ENCODE measurements at regions not wholly inside any gene's neighbourhood (a gene's known extent, or its start where the extent isn't known, plus 50 kb on each side); places are given as distances from the start of the nearest gene placed in this dataset.

DNA sequence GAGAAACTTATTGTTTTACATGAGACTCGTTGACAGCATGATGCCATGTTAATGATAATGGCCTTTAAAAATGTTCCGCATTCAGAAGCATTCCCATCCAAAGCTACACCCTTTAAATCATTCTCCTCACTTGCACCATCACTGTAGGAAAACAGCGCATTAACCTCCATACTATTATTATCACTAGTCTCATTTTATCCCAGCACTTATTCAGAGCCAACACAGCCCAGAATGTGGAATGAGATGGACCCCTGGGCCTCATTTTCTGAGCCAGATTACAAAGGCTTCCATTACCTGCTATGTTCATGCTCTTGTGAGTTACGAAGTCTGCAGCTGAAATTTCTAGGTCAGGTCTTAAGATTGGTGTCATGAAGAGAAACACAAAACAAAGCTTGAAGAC is 159.4 kb downstream of the HS3ST3A1 start:
- Histone ChIP-seq H2AK5ac (ENCODE audit: low read depth, low read length) (no peak overlapping the region), H3K23ac (ENCODE audit: low read depth, low read length, poor library complexity) (no peak overlapping the region), H3K27me3 (ENCODE audit: control insufficient read depth in 3 of 3, insufficient read depth in 3 of 3, low read depth in 1 of 3, low read length in 3 of 3) (no peaks in the 10 kb centered on the region), H4K8ac (ENCODE audit: low read depth, low read length) (no peak overlapping the region), H3K4ac (ENCODE audit: low read length) (no peak overlapping the region), H2AFZ (ENCODE audit: low read length) (no peak overlapping the region), H3K79me1 (ENCODE audit: low read depth, low read length) (no peaks in the 10 kb centered on the region), H2BK15ac (ENCODE audit: low read length) (no peak overlapping the region), H3K18ac (ENCODE audit: low read length) (no peak overlapping the region), H2BK5ac (ENCODE audit: low read length) (no peak overlapping the region), H3K9me3 (replicated peaks in 1 of 2; ENCODE audit: control insufficient read depth in 2 of 2, insufficient read depth in 1 of 2, low read depth in 1 of 2, low read length in 2 of 2) (no peaks in the 10 kb centered on the region), H3K27ac (replicated peaks; ENCODE audit: low read length) (no peak overlapping the region), H3K36me3 (replicated peaks in 1 of 2; ENCODE audit: control insufficient read depth in 2 of 2, insufficient read depth in 2 of 2, low read length in 2 of 2) (no peaks in the 10 kb centered on the region), H3K4me3 (ENCODE audit: low read length in 2 of 2) (no peak overlapping the region), H2BK12ac (ENCODE audit: low read length) (no peak overlapping the region), H3K9ac (ENCODE audit: low read depth, low read length, poor library complexity) (no peak overlapping the region), H3K14ac (ENCODE audit: low read length) (no peak overlapping the region), H4K91ac (ENCODE audit: low read depth, low read length, poor library complexity) (no peak overlapping the region), H3K4me2 (ENCODE audit: insufficient read depth, low read length, poor library complexity, severe bottlenecking) (no peak overlapping the region), H2BK120ac (ENCODE audit: low read depth, low read length) (no peak overlapping the region), H3K4me1 (ENCODE audit: control insufficient read depth in 2 of 2, insufficient read depth in 1 of 2, low read depth in 1 of 2, low read length in 2 of 2) (peaks cover 9 to 16% of the 10 kb centered on the region in 2 donors)
- DNase-seq (ENCODE audit: low spot score), result no peak
- WGBS, 2 donors (ENCODE audit: extremely low coverage in 2 of 2, insufficient read length in 2 of 2, insufficient replicate concordance in 1 of 2), result no CpG with 5 or more reads among the region's 4 CpGs

DNA sequence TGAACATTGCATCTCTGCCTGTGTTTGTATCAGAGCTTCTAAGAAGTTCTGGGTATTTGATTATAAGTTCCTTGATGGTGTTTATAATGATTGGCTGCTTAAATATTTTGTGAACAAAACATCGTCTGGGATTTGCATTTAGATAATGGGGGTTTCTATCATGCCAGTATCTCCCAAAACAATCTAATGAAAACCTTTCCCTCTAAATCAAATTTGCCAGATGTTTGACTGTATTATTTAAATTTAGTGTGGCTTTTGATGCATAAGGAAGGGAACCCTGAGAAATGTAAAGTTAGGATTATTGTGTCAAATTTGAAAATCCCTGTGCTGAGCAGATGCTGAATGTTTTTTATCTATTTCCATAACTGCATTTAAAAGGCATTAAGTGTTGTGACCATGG is 159.9 kb downstream of the HS3ST3A1 start:
- no CpG with 5 or more reads among the region's 1 CpG for WGBS, 2 donors (ENCODE audit: extremely low coverage in 2 of 2, insufficient read length in 2 of 2, insufficient replicate concordance in 1 of 2)
- Histone ChIP-seq H3K4me2 (ENCODE audit: insufficient read depth, low read length, poor library complexity, severe bottlenecking) (no peak overlapping the region), H3K4me1 (ENCODE audit: control insufficient read depth in 2 of 2, insufficient read depth in 1 of 2, low read depth in 1 of 2, low read length in 2 of 2) (peaks cover 9 to 16% of the 10 kb centered on the region in 2 donors), H2AFZ (ENCODE audit: low read length) (no peak overlapping the region), H4K91ac (ENCODE audit: low read depth, low read length, poor library complexity) (no peak overlapping the region), H2BK12ac (ENCODE audit: low read length) (no peak overlapping the region), H3K23ac (ENCODE audit: low read depth, low read length, poor library complexity) (no peak overlapping the region), H3K27me3 (ENCODE audit: control insufficient read depth in 3 of 3, insufficient read depth in 3 of 3, low read depth in 1 of 3, low read length in 3 of 3) (no peaks in the 10 kb centered on the region), H3K9ac (ENCODE audit: low read depth, low read length, poor library complexity) (no peak overlapping the region), H3K9me3 (replicated peaks in 1 of 2; ENCODE audit: control insufficient read depth in 2 of 2, insufficient read depth in 1 of 2, low read depth in 1 of 2, low read length in 2 of 2) (no peaks in the 10 kb centered on the region), H2BK15ac (ENCODE audit: low read length) (no peak overlapping the region), H4K8ac (ENCODE audit: low read depth, low read length) (no peak overlapping the region), H2AK5ac (ENCODE audit: low read depth, low read length) (no peak overlapping the region), H3K27ac (replicated peaks; ENCODE audit: low read length) (no peak overlapping the region), H3K4ac (ENCODE audit: low read length) (no peak overlapping the region), H3K79me1 (ENCODE audit: low read depth, low read length) (no peaks in the 10 kb centered on the region), H2BK120ac (ENCODE audit: low read depth, low read length) (no peak overlapping the region), H3K18ac (ENCODE audit: low read length) (no peak overlapping the region), H3K14ac (ENCODE audit: low read length) (no peak overlapping the region), H3K4me3 (ENCODE audit: low read length in 2 of 2) (no peak overlapping the region), H3K36me3 (replicated peaks in 1 of 2; ENCODE audit: control insufficient read depth in 2 of 2, insufficient read depth in 2 of 2, low read length in 2 of 2) (no peaks in the 10 kb centered on the region), H2BK5ac (ENCODE audit: low read length) (no peak overlapping the region)
- DNase-seq (ENCODE audit: low spot score), result no peak

DNA sequence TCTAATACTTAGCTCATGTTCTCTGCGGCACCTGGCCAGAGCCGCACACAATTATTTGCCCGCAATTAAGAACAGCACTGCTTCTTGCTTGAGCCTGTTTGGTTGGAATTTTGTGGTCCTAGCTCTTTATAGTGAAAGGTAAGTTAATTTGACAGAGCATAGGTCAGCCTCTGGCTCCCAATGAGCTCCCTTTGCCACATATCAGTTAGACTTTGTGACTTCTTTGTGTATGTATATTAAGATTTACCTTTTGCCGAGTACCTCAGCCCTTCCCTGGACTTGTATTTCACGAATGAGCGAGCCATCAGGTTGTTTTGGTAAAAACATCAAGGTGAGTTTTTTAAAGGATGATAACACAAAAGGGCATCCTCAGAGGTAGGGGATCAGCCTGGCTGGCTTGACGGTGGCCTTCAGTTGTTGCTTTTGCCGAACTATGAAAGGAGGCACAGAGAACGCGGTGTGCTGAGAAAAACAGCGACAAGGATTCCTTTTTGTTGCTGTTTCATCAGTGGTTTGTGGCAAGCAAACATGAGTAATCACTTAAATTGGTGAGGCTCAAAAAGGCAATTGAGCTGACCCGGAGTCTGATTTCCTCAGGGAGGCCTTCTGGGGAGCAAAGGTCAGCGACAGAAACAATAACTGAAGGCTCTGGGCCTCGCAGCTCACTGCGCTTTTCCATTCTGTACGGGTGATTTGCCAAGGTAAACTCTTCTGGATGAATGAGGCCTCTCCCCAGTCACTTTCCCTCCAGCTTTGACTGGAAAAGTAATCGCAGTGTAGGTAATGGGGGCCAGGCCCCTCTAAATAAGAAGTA is 163.6 kb downstream of the HS3ST3A1 start:
- Histone ChIP-seq H3K27ac (replicated peaks; ENCODE audit: low read length) (peak overlapping the region; percentile 13), H2AFZ (ENCODE audit: low read length) (peak overlapping the region; percentile 63), H3K9me3 (replicated peaks in 1 of 2; ENCODE audit: control insufficient read depth in 2 of 2, insufficient read depth in 1 of 2, low read depth in 1 of 2, low read length in 2 of 2) (no peaks in the 10 kb centered on the region), H3K23ac (ENCODE audit: low read depth, low read length, poor library complexity) (no peak overlapping the region), H3K14ac (ENCODE audit: low read length) (no peak overlapping the region), H2BK15ac (ENCODE audit: low read length) (no peak overlapping the region), H2BK120ac (ENCODE audit: low read depth, low read length) (no peak overlapping the region), H3K27me3 (ENCODE audit: control insufficient read depth in 3 of 3, insufficient read depth in 3 of 3, low read depth in 1 of 3, low read length in 3 of 3) (no peaks in the 10 kb centered on the region), H2AK5ac (ENCODE audit: low read depth, low read length) (no peak overlapping the region), H4K8ac (ENCODE audit: low read depth, low read length) (no peak overlapping the region), H3K4me2 (ENCODE audit: insufficient read depth, low read length, poor library complexity, severe bottlenecking) (peak overlapping the region; percentile 36), H3K4ac (ENCODE audit: low read length) (no peak overlapping the region), H4K91ac (ENCODE audit: low read depth, low read length, poor library complexity) (no peak overlapping the region), H3K4me3 (ENCODE audit: low read length in 2 of 2) (no peak overlapping the region), H3K4me1 (ENCODE audit: control insufficient read depth in 2 of 2, insufficient read depth in 1 of 2, low read depth in 1 of 2, low read length in 2 of 2) (peaks cover 9 to 16% of the 10 kb centered on the region in 2 donors), H3K36me3 (replicated peaks in 1 of 2; ENCODE audit: control insufficient read depth in 2 of 2, insufficient read depth in 2 of 2, low read length in 2 of 2) (no peaks in the 10 kb centered on the region), H2BK5ac (ENCODE audit: low read length) (no peak overlapping the region), H3K79me1 (ENCODE audit: low read depth, low read length) (no peaks in the 10 kb centered on the region), H3K18ac (ENCODE audit: low read length) (no peak overlapping the region), H3K9ac (ENCODE audit: low read depth, low read length, poor library complexity) (no peak overlapping the region), H2BK12ac (ENCODE audit: low read length) (no peak overlapping the region)
- no CpG with 5 or more reads among the region's 17 CpGs for WGBS, 2 donors (ENCODE audit: extremely low coverage in 2 of 2, insufficient read length in 2 of 2, insufficient replicate concordance in 1 of 2)
- peak; percentile 75 for DNase-seq (ENCODE audit: low spot score)

DNA sequence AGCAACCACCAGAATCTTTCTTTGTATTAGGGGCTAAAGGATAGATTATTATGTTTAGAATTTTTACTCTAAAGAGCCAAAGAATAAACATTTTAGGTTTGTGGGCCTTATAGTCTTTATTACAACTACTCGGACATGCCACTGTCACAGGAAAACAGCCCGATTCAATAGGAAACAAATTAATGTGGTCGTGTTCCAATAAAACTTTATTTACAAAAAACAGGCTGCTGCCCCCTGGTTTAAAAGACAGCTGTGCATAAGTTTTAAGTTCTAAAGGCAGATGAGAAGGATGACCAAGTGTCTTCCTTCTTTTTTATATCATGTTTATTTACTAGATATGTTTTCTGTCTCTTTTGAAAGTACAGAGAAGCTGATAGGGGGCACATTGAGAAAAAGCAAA is 166.5 kb downstream of the HS3ST3A1 start:
- no peak for DNase-seq (ENCODE audit: low spot score)

More for the DNA sequence above, 166.5 kb downstream of the HS3ST3A1 start:
- Histone ChIP-seq H3K27ac (replicated peaks; ENCODE audit: low read length) (no peak overlapping the region), H2BK120ac (ENCODE audit: low read depth, low read length) (no peak overlapping the region), H4K8ac (ENCODE audit: low read depth, low read length) (no peak overlapping the region), H3K4ac (ENCODE audit: low read length) (no peak overlapping the region), H3K27me3 (ENCODE audit: control insufficient read depth in 3 of 3, insufficient read depth in 3 of 3, low read depth in 1 of 3, low read length in 3 of 3) (no peaks in the 10 kb centered on the region), H3K23ac (ENCODE audit: low read depth, low read length, poor library complexity) (no peak overlapping the region), H3K79me1 (ENCODE audit: low read depth, low read length) (no peaks in the 10 kb centered on the region), H3K4me3 (ENCODE audit: low read length in 2 of 2) (no peak overlapping the region), H3K9ac (ENCODE audit: low read depth, low read length, poor library complexity) (no peak overlapping the region), H3K4me2 (ENCODE audit: insufficient read depth, low read length, poor library complexity, severe bottlenecking) (no peak overlapping the region), H3K4me1 (ENCODE audit: control insufficient read depth in 2 of 2, insufficient read depth in 1 of 2, low read depth in 1 of 2, low read length in 2 of 2) (peaks cover 9 to 11% of the 10 kb centered on the region in 2 donors), H2AK5ac (ENCODE audit: low read depth, low read length) (no peak overlapping the region), H3K9me3 (replicated peaks in 1 of 2; ENCODE audit: control insufficient read depth in 2 of 2, insufficient read depth in 1 of 2, low read depth in 1 of 2, low read length in 2 of 2) (no peaks in the 10 kb centered on the region), H2BK15ac (ENCODE audit: low read length) (no peak overlapping the region), H3K18ac (ENCODE audit: low read length) (no peak overlapping the region), H3K36me3 (replicated peaks in 1 of 2; ENCODE audit: control insufficient read depth in 2 of 2, insufficient read depth in 2 of 2, low read length in 2 of 2) (no peaks in the 10 kb centered on the region), H4K91ac (ENCODE audit: low read depth, low read length, poor library complexity) (no peak overlapping the region), H2AFZ (ENCODE audit: low read length) (no peak overlapping the region), H3K14ac (ENCODE audit: low read length) (no peak overlapping the region), H2BK5ac (ENCODE audit: low read length) (no peak overlapping the region), H2BK12ac (ENCODE audit: low read length) (no peak overlapping the region)
- WGBS, 2 donors (ENCODE audit: extremely low coverage in 2 of 2, insufficient read length in 2 of 2, insufficient replicate concordance in 1 of 2), result no CpG with 5 or more reads among the region's 3 CpGs

Measured in neuronal stem cell (in vitro differentiated cells).